ENCODE measurements at regions not wholly inside any gene's neighbourhood (a gene's known extent, or its start where the extent isn't known, plus 50 kb on each side); places are given as distances from the start of the nearest gene placed in this dataset.

DNA sequence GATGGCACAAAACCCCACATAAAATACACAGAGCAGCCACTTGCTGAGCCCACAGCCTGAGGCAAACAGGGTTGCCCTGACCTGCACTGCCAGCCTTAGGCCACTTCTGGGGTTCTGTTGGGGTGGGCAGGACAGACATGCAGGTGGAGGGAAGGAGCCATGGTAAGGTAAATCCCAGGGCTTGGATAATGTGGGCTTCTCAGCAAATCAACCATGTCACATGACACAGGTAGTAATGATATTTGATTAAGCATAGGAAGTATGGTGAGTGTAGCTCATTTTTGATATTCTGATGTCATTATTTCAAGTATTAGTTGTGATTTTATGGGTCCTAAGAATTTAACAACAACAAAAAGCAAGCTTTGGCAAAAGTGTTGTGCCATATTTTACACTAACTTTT, 124.6 kb downstream of the FOXA2 start:
- H3K27ac ChIP-seq (ENCODE audit: low read length) = no peak overlapping the region
- H3K9me2 ChIP-seq (replicated peaks; ENCODE audit: low read length) = no peaks in the 10 kb centered on the region
- no peak overlapping the region for H3K9ac ChIP-seq (ENCODE audit: low read length)
- H3K79me2 ChIP-seq (ENCODE audit: low read length) = no peaks in the 10 kb centered on the region
- no peak overlapping the region for H3K4me3 ChIP-seq (ENCODE audit: low read length)
- no peaks in the 10 kb centered on the region for H3K27me3 ChIP-seq (ENCODE audit: low read length)
- no peak overlapping the region for H3K4me2 ChIP-seq (ENCODE audit: low read length)
- ChIA-PET POLR2A (ENCODE audit: unreplicated experiment) (no interaction called here), CTCF (no interaction called here)
- H2AFZ ChIP-seq (ENCODE audit: low read length) = no peak overlapping the region
- no TSS peak for BruUV-seq (replicated peaks)
- DNase-seq (no peak), ATAC-seq (no peak)
- H3K36me3 ChIP-seq (ENCODE audit: low read depth, low read length) = no peaks in the 10 kb centered on the region
- H3F3A ChIP-seq (ENCODE audit: low read length, unreplicated experiment) = no peaks in the 10 kb centered on the region
- intact Hi-C loops (cut with micrococcal nuclease) = no loop called here
- H3K9me3 ChIP-seq (ENCODE audit: low read length) = no peaks in the 10 kb centered on the region
- peaks cover 22% of the 10 kb centered on the region for H3K4me1 ChIP-seq (ENCODE audit: insufficient read depth, low read length)
- TF ChIP-seq, protein P1, sequence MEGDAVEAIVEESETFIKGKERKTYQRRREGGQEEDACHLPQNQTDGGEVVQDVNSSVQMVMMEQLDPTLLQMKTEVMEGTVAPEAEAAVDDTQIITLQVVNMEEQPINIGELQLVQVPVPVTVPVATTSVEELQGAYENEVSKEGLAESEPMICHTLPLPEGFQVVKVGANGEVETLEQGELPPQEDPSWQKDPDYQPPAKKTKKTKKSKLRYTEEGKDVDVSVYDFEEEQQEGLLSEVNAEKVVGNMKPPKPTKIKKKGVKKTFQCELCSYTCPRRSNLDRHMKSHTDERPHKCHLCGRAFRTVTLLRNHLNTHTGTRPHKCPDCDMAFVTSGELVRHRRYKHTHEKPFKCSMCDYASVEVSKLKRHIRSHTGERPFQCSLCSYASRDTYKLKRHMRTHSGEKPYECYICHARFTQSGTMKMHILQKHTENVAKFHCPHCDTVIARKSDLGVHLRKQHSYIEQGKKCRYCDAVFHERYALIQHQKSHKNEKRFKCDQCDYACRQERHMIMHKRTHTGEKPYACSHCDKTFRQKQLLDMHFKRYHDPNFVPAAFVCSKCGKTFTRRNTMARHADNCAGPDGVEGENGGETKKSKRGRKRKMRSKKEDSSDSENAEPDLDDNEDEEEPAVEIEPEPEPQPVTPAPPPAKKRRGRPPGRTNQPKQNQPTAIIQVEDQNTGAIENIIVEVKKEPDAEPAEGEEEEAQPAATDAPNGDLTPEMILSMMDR (conservative IDR thresholded peaks at IDR 0.05; ENCODE audit: low read depth, low read length) = no peak
- no peak for TF ChIP-seq EZH2phosphoT487 (IDR thresholded peaks at IDR 0.05; ENCODE audit: borderline replicate concordance, low read length)
- no peak for TF ChIP-seq EZH2 (IDR thresholded peaks at IDR 0.05; ENCODE audit: low read length, unreplicated experiment)
- H4K20me1 ChIP-seq (ENCODE audit: low read length) = no peaks in the 10 kb centered on the region

DNA sequence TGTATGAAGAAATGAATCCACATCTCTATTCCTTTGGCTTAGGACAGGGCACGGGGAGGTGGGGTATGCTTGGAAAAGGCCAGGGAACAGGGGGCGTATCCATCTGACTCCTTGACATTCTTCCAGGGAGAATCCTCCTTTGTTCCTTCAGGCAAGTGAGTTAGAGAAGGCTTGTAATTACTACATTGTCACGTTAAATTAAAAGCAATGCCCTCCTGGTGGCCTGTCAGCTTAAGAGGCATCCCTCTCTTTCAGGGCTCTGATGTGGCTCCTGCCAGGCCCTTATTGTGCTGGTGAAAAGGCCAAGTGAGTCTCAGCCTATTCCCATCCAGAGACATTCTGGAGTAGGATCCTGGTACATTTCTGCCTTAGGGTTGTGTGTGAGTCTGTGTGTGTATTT, 128.3 kb downstream of the FOXA2 start:
- Histone ChIP-seq H3K79me2 (ENCODE audit: low read length) (no peaks in the 10 kb centered on the region), H3K9me3 (ENCODE audit: low read length) (no peaks in the 10 kb centered on the region), H3K9me2 (replicated peaks; ENCODE audit: low read length) (no peaks in the 10 kb centered on the region), H3K4me2 (ENCODE audit: low read length) (no peak overlapping the region), H3K36me3 (ENCODE audit: low read depth, low read length) (no peaks in the 10 kb centered on the region), H3K9ac (ENCODE audit: low read length) (no peak overlapping the region), H3K4me3 (ENCODE audit: low read length) (no peak overlapping the region), H2AFZ (ENCODE audit: low read length) (no peak overlapping the region), H3K27ac (ENCODE audit: low read length) (no peak overlapping the region), H3F3A (ENCODE audit: low read length, unreplicated experiment) (no peaks in the 10 kb centered on the region), H4K20me1 (ENCODE audit: low read length) (no peaks in the 10 kb centered on the region), H3K4me1 (ENCODE audit: insufficient read depth, low read length) (peaks cover 8% of the 10 kb centered on the region; the same call in 1 of the 2 replicates), H3K27me3 (ENCODE audit: low read length) (no peaks in the 10 kb centered on the region)
- intact Hi-C loops (cut with micrococcal nuclease) = no loop called here
- CTCF ChIA-PET = no interaction called here
- BruUV-seq (replicated peaks) = no TSS peak
- no peak for DNase-seq
- TF ChIP-seq, protein P1 (conservative IDR thresholded peaks at IDR 0.05; ENCODE audit: low read depth, low read length) = no peak
- no peak for TF ChIP-seq EZH2phosphoT487 (IDR thresholded peaks at IDR 0.05; ENCODE audit: borderline replicate concordance, low read length)
- TF ChIP-seq EZH2 (IDR thresholded peaks at IDR 0.05; ENCODE audit: low read length, unreplicated experiment) = no peak
- POLR2A ChIA-PET (ENCODE audit: unreplicated experiment) = no interaction called here
- no peak for ATAC-seq

DNA sequence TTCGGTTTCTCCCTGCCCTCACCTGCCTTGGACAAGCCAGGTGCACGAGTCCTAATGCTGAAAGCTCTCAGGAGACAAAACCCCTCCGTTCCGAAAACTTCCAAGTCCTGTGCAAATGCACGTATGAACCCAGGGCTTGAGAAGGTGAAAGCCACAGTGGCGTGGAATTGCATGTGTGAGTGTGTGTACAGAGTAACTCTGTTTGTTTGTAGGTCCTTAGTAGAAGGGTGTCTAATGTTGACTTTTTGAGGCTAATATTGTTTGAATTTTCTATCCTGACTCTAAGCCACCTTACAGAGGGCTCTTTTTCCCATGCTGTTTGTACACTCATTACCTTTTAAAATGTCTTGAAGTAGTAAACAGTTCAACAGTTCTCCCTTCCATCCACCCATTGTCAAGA, 129.1 kb downstream of the FOXA2 start:
- peaks cover 8% of the 10 kb centered on the region; the same call in 1 of the 2 replicates for H3K4me1 ChIP-seq (ENCODE audit: insufficient read depth, low read length)
- BruUV-seq (replicated peaks) = no TSS peak
- DNase-seq (no peak), ATAC-seq (no peak)
- no peak overlapping the region for H3K4me3 ChIP-seq (ENCODE audit: low read length)
- H3K79me2 ChIP-seq (ENCODE audit: low read length) = no peaks in the 10 kb centered on the region
- intact Hi-C loops (cut with micrococcal nuclease) = no loop called here
- no peaks in the 10 kb centered on the region for H3K9me2 ChIP-seq (replicated peaks; ENCODE audit: low read length)
- H4K20me1 ChIP-seq (ENCODE audit: low read length) = no peaks in the 10 kb centered on the region
- no peak overlapping the region for H2AFZ ChIP-seq (ENCODE audit: low read length)
- H3K27me3 ChIP-seq (ENCODE audit: low read length) = no peaks in the 10 kb centered on the region
- no peaks in the 10 kb centered on the region for H3K9me3 ChIP-seq (ENCODE audit: low read length)
- ChIA-PET POLR2A (ENCODE audit: unreplicated experiment) (no interaction called here), CTCF (no interaction called here)
- H3F3A ChIP-seq (ENCODE audit: low read length, unreplicated experiment) = no peaks in the 10 kb centered on the region
- no peak overlapping the region for H3K9ac ChIP-seq (ENCODE audit: low read length)
- H3K36me3 ChIP-seq (ENCODE audit: low read depth, low read length) = no peaks in the 10 kb centered on the region
- H3K27ac ChIP-seq (ENCODE audit: low read length) = no peak overlapping the region
- no peak overlapping the region for H3K4me2 ChIP-seq (ENCODE audit: low read length)
- TF ChIP-seq, protein P1 (conservative IDR thresholded peaks at IDR 0.05; ENCODE audit: low read depth, low read length) = no peak
- TF ChIP-seq EZH2 (IDR thresholded peaks at IDR 0.05; ENCODE audit: low read length, unreplicated experiment) (no peak), EZH2phosphoT487 (IDR thresholded peaks at IDR 0.05; ENCODE audit: borderline replicate concordance, low read length) (no peak)

All from PC-3 (cell line).